ENCODE measurements at regions not wholly inside any gene's neighbourhood (a gene's known extent, or its start where the extent isn't known, plus 50 kb on each side); places are given as distances from the start of the nearest gene placed in this dataset.
A peak's percentile ranks its signal among the peaks of the same experiment; 100 is the strongest.

DNA sequence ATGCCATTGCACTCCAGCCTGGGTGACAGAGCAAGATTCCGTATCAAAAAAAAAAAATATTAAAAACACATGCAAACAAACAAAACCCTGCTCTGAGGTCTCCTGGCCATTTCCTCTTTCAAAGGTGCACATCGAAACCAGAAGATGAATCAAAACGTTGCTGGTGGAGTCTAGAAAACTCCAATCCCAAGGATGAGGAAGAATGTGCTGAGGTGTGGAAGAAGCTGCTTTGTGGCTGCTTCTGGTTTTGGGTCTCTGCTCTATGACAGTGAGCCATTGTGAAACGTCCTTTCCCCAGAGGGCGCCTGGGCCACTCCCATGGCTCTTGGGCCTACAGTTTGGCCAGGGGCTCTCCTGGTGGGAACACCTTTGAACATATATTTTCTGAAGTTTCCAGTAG lies 112.6 kb downstream of the IRF8 start:
- no peak for DNase-seq (ENCODE audit: extremely low spot score, unreplicated experiment)

GRCh38 chr16:86012221-86012620 lies 113.3 kb downstream of the IRF8 start:
- Mint-ChIP-seq H3K9me3 (ENCODE audit: unreplicated experiment) (peaks cover 4% of the 10 kb centered on the region), H3K36me3 (ENCODE audit: unreplicated experiment) (no peaks in the 10 kb centered on the region), H3K4me3 (ENCODE audit: unreplicated experiment) (no peak overlapping the region), H3K27me3 (ENCODE audit: unreplicated experiment) (peaks cover 29% of the 10 kb centered on the region), H3K27ac (ENCODE audit: unreplicated experiment) (no peak overlapping the region), H3K4me1 (ENCODE audit: unreplicated experiment) (no peaks in the 10 kb centered on the region)
- no peak for TF ChIP-seq CTCF (IDR thresholded peaks at IDR 0.05)
- no peak for DNase-seq (ENCODE audit: extremely low spot score, unreplicated experiment)

More for the DNA sequence above, 112.6 kb downstream of the IRF8 start:
- Mint-ChIP-seq H3K36me3 (ENCODE audit: unreplicated experiment) (no peaks in the 10 kb centered on the region), H3K4me1 (ENCODE audit: unreplicated experiment) (no peaks in the 10 kb centered on the region), H3K27ac (ENCODE audit: unreplicated experiment) (no peak overlapping the region), H3K9me3 (ENCODE audit: unreplicated experiment) (peaks cover 4% of the 10 kb centered on the region), H3K4me3 (ENCODE audit: unreplicated experiment) (no peak overlapping the region), H3K27me3 (ENCODE audit: unreplicated experiment) (peaks cover 35% of the 10 kb centered on the region)
- no peak for TF ChIP-seq CTCF (IDR thresholded peaks at IDR 0.05)

DNA sequence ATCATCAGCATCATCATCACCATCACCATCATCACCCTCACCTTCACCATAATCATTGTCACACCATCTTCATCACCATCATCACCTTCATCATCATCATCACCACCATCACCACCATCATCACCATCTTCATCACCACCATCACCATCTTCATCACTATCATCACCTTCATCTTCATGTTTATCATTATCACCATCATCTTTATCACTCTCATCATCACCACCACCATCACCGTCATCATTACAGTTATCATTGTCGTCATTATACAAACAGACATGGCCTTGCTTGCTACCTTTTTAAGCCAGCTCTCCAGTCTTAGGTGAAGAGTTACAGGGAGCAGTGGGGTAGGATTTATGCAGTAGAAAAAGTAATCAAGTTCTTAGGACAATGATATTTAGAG lies 114.9 kb downstream of the IRF8 start:
- Mint-ChIP-seq H3K9me3 (ENCODE audit: unreplicated experiment) (peaks cover 4% of the 10 kb centered on the region), H3K4me3 (ENCODE audit: unreplicated experiment) (no peak overlapping the region), H3K27ac (ENCODE audit: unreplicated experiment) (no peak overlapping the region), H3K4me1 (ENCODE audit: unreplicated experiment) (peaks cover 6% of the 10 kb centered on the region), H3K27me3 (ENCODE audit: unreplicated experiment) (peaks cover 20% of the 10 kb centered on the region), H3K36me3 (ENCODE audit: unreplicated experiment) (no peaks in the 10 kb centered on the region)
- no peak for TF ChIP-seq CTCF (IDR thresholded peaks at IDR 0.05)
- DNase-seq (ENCODE audit: extremely low spot score, unreplicated experiment), result no peak

DNA sequence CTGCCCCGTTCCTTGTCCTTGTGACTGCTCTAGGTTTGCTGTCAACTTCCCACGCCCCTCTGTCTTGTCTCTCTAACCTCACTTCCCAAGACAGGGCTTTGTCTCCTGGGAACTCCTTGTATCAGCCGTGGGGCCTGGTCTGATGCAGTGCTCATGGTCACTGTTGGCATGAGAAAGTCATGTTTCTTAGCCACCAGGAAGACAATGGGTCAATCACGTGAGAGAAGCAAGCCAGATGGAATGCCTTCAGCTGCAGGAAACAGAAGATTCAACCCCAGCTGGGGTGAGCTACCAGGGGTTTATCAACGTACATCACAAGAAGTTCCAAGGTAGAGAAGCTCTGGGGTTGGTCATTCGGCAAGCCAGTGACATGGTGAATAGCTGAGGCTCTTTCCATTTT lies 116.6 kb downstream of the IRF8 start:
- H3K9me3 Mint-ChIP-seq (ENCODE audit: unreplicated experiment), result peaks cover 9% of the 10 kb centered on the region
- H3K36me3 Mint-ChIP-seq (ENCODE audit: unreplicated experiment), result no peaks in the 10 kb centered on the region
- H3K4me1 Mint-ChIP-seq (ENCODE audit: unreplicated experiment), result peaks cover 7% of the 10 kb centered on the region
- H3K27ac Mint-ChIP-seq (ENCODE audit: unreplicated experiment), result no peak overlapping the region
- no peak for TF ChIP-seq CTCF (IDR thresholded peaks at IDR 0.05)
- H3K27me3 Mint-ChIP-seq (ENCODE audit: unreplicated experiment), result peaks cover 12% of the 10 kb centered on the region
- DNase-seq (ENCODE audit: extremely low spot score, unreplicated experiment), result no peak
- no peak overlapping the region for H3K4me3 Mint-ChIP-seq (ENCODE audit: unreplicated experiment)

GRCh38 chr16:86016201-86016965 lies 117.4 kb downstream of the IRF8 start:
- Mint-ChIP-seq H3K9me3 (ENCODE audit: unreplicated experiment) (peaks cover 9% of the 10 kb centered on the region), H3K27me3 (ENCODE audit: unreplicated experiment) (peaks cover 12% of the 10 kb centered on the region), H3K36me3 (ENCODE audit: unreplicated experiment) (no peaks in the 10 kb centered on the region), H3K27ac (ENCODE audit: unreplicated experiment) (no peak overlapping the region), H3K4me3 (ENCODE audit: unreplicated experiment) (no peak overlapping the region), H3K4me1 (ENCODE audit: unreplicated experiment) (peaks cover 7% of the 10 kb centered on the region)
- no peak for DNase-seq (ENCODE audit: extremely low spot score, unreplicated experiment)
- peak; percentile 81 for TF ChIP-seq CTCF (IDR thresholded peaks at IDR 0.05)
